Fibroblast of peridontal ligament (primary cell): ENCODE measurements at regions not wholly inside any gene's neighbourhood (a gene's known extent, or its start where the extent isn't known, plus 50 kb on each side); places are given as distances from the start of the nearest gene placed in this dataset.

ENCODE experiments used
- DNase-seq: peaks from one replicate; pipeline ENCODE4 v3.0.0-alpha.2; 2010; ENCODE audit errors: extremely low read depth

- DNase-seq, result no peak
These were observed 242.1 kb downstream of the HACE1 start for GRCh38 chr6:104617591-104617990.

GRCh38 chr6:104614394-104614793 is 245.3 kb downstream of the HACE1 start:
- no peak for DNase-seq

- DNase-seq, result no peak
These were observed 246.2 kb downstream of the HACE1 start for GRCh38 chr6:104613416-104614001.

GRCh38 chr6:104612541-104612940 is 247.2 kb downstream of the HACE1 start:
- no peak for DNase-seq

- no peak for DNase-seq
These were observed 251.6 kb downstream of the HACE1 start for GRCh38 chr6:104608101-104608500.

- no peak for DNase-seq
These were observed 252.2 kb downstream of the HACE1 start for GRCh38 chr6:104607501-104607900.

GRCh38 chr6:104606361-104606760 is 253.4 kb downstream of the HACE1 start:
- no peak for DNase-seq

GRCh38 chr6:104604685-104605084 is 255.0 kb downstream of the HACE1 start:
- no peak for DNase-seq

GRCh38 chr6:104603108-104603745 is 256.5 kb downstream of the HACE1 start:
- DNase-seq, result no peak

- DNase-seq, result no peak
These were observed 258.0 kb downstream of the HACE1 start for GRCh38 chr6:104601721-104602120.

- DNase-seq, result no peak
These were observed 258.5 kb downstream of the HACE1 start for GRCh38 chr6:104601131-104601651.

GRCh38 chr6:104600639-104600931 is 259.1 kb downstream of the HACE1 start:
- DNase-seq, result no peak

GRCh38 chr6:104599821-104600638 is 259.7 kb downstream of the HACE1 start:
- DNase-seq, result no peak

- DNase-seq, result no peak
These were observed 262.1 kb downstream of the HACE1 start for GRCh38 chr6:104597541-104598050.

GRCh38 chr6:104596091-104596490 is 263.6 kb downstream of the HACE1 start:
- no peak for DNase-seq

GRCh38 chr6:104595311-104595820 is 264.4 kb downstream of the HACE1 start:
- DNase-seq, result no peak

GRCh38 chr6:104591573-104592334 is 268.0 kb downstream of the HACE1 start:
- DNase-seq, result no peak

- no peak for DNase-seq
These were observed 269.8 kb downstream of the HACE1 start for GRCh38 chr6:104589940-104590339.

- no peak for DNase-seq
These were observed 274.1 kb downstream of the HACE1 start for GRCh38 chr6:104585646-104586045.

- DNase-seq, result no peak
These were observed 279.3 kb downstream of the HACE1 start for GRCh38 chr6:104580452-104580851.

GRCh38 chr6:104579310-104579863 is 280.3 kb downstream of the HACE1 start:
- no peak for DNase-seq
